ENCODE measurements at regions not wholly inside any gene's neighbourhood (a gene's known extent, or its start where the extent isn't known, plus 50 kb on each side); places are given as distances from the start of the nearest gene placed in this dataset.

DNA sequence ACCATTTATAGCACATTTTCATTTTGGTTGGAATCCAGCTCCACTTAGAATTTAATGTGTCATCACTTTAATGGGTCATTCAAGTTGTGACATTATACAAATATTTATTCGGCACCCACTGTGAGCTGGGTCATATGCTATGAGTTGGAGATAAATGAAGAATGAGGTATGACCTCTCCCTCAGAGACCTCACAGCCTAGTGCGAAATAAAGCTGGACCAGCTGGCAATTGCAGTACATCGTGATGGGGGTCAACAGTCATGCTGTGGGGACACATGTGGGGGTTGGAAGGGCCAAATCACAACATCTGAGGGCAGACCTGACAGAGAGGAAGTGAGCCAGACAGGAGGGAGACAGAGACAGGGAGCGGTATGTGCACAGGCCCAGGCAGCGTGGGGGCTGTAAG is 175.4 kb downstream of the MAIP1 start:
- Histone ChIP-seq H3K27me3 (ENCODE audit: insufficient read depth, low read length, poor library complexity) (no peaks in the 10 kb centered on the region), H4K20me1 (ENCODE audit: insufficient read depth, low read length) (no peaks in the 10 kb centered on the region), H3K9me3 (ENCODE audit: insufficient read depth, low read length, severe bottlenecking) (no peaks in the 10 kb centered on the region), H3K27ac (ENCODE audit: low read length) (no peak overlapping the region), H3K4me3 (ENCODE audit: low read depth in 1 of 2, low read length in 2 of 2) (no peak overlapping the region), H3K4me1 (ENCODE audit: insufficient read depth, low read length) (no peaks in the 10 kb centered on the region), H2AFZ (ENCODE audit: low read depth, low read length) (no peak overlapping the region), H3K9ac (ENCODE audit: low read depth, low read length) (no peak overlapping the region), H3K79me2 (ENCODE audit: insufficient read depth, low read length) (no peaks in the 10 kb centered on the region), H3K4me2 (ENCODE audit: insufficient read depth, low read length) (no peak overlapping the region), H3K36me3 (ENCODE audit: insufficient read depth, low read length) (no peaks in the 10 kb centered on the region)
- ATAC-seq (ENCODE audit: insufficient read depth, low read depth) (no peak), DNase-seq (no peak)
- no peak for TF ChIP-seq EZH2 (IDR thresholded peaks at IDR 0.05; ENCODE audit: borderline replicate concordance, low read depth, low read length, severe bottlenecking)
- TF ChIP-seq CTCF (IDR thresholded peaks at IDR 0.05; ENCODE audit: borderline replicate concordance, extremely low read depth, low read length, poor library complexity, severe bottlenecking), result no peak

DNA sequence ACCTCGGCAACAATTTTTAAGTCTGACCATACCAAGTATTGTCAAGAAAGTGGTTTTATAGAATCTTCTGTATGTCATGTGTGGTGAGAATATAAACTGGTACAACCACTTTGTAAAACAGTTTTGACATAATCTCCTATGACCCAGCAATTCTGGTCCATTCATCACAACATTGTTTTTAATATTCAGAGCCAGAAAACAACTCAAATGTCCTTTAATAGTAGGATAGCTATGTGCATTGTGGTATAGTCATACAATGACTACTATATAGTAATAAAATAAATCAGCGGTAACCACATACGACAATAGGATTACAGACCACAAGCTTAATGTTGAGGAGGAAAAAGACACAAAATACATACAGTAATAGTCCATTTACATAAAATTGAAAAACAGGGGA is 175.2 kb upstream of the SPATS2L start:
- Histone ChIP-seq H3K9me3 (ENCODE audit: insufficient read depth, low read length, severe bottlenecking) (no peaks in the 10 kb centered on the region), H3K4me3 (ENCODE audit: low read depth in 1 of 2, low read length in 2 of 2) (no peak overlapping the region), H3K9ac (ENCODE audit: low read depth, low read length) (no peak overlapping the region), H2AFZ (ENCODE audit: low read depth, low read length) (no peak overlapping the region), H3K4me1 (ENCODE audit: insufficient read depth, low read length) (no peaks in the 10 kb centered on the region), H3K27ac (ENCODE audit: low read length) (no peak overlapping the region), H3K4me2 (ENCODE audit: insufficient read depth, low read length) (no peak overlapping the region), H3K36me3 (ENCODE audit: insufficient read depth, low read length) (no peaks in the 10 kb centered on the region), H3K27me3 (ENCODE audit: insufficient read depth, low read length, poor library complexity) (no peaks in the 10 kb centered on the region), H4K20me1 (ENCODE audit: insufficient read depth, low read length) (no peaks in the 10 kb centered on the region), H3K79me2 (ENCODE audit: insufficient read depth, low read length) (no peaks in the 10 kb centered on the region)
- ATAC-seq (ENCODE audit: insufficient read depth, low read depth) (no peak), DNase-seq (no peak)
- no peak for TF ChIP-seq EZH2 (IDR thresholded peaks at IDR 0.05; ENCODE audit: borderline replicate concordance, low read depth, low read length, severe bottlenecking)
- no peak for TF ChIP-seq CTCF (IDR thresholded peaks at IDR 0.05; ENCODE audit: borderline replicate concordance, extremely low read depth, low read length, poor library complexity, severe bottlenecking)

DNA sequence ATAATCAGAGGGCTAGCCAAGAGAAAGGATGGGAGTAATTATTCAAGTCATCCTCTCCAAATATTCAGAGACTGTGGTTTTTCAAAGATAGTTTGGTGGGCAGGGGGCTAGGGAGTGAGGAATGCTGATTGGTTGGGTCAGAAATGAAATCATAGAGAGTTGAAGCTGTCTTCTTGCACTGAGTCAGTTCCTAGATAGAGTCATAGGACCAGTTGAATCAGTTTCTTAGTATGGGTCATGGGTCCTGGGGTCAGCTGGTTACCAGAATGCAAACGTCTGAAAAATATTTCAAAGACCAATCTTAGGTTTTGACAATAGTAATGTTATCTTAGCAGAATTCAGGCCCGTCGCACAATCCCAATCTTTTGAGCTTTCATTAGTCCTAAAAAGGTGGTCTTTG is 171.4 kb upstream of the SPATS2L start:
- H2AFZ ChIP-seq (ENCODE audit: low read depth, low read length), result no peak overlapping the region
- no peak for DNase-seq
- H3K27ac ChIP-seq (ENCODE audit: low read length), result no peak overlapping the region
- H3K4me2 ChIP-seq (ENCODE audit: insufficient read depth, low read length), result no peak overlapping the region
- H3K36me3 ChIP-seq (ENCODE audit: insufficient read depth, low read length), result no peaks in the 10 kb centered on the region
- H3K4me3 ChIP-seq (ENCODE audit: low read depth in 1 of 2, low read length in 2 of 2), result no peak overlapping the region
- H3K4me1 ChIP-seq (ENCODE audit: insufficient read depth, low read length), result no peaks in the 10 kb centered on the region
- H3K9me3 ChIP-seq (ENCODE audit: insufficient read depth, low read length, severe bottlenecking), result no peaks in the 10 kb centered on the region
- TF ChIP-seq EZH2 (IDR thresholded peaks at IDR 0.05; ENCODE audit: borderline replicate concordance, low read depth, low read length, severe bottlenecking) (no peak), CTCF (IDR thresholded peaks at IDR 0.05; ENCODE audit: borderline replicate concordance, extremely low read depth, low read length, poor library complexity, severe bottlenecking) (no peak)
- H3K9ac ChIP-seq (ENCODE audit: low read depth, low read length), result no peak overlapping the region
- H3K27me3 ChIP-seq (ENCODE audit: insufficient read depth, low read length, poor library complexity), result no peaks in the 10 kb centered on the region
- no peak for ATAC-seq (ENCODE audit: insufficient read depth, low read depth)
- H3K79me2 ChIP-seq (ENCODE audit: insufficient read depth, low read length), result no peaks in the 10 kb centered on the region
- H4K20me1 ChIP-seq (ENCODE audit: insufficient read depth, low read length), result no peaks in the 10 kb centered on the region

DNA sequence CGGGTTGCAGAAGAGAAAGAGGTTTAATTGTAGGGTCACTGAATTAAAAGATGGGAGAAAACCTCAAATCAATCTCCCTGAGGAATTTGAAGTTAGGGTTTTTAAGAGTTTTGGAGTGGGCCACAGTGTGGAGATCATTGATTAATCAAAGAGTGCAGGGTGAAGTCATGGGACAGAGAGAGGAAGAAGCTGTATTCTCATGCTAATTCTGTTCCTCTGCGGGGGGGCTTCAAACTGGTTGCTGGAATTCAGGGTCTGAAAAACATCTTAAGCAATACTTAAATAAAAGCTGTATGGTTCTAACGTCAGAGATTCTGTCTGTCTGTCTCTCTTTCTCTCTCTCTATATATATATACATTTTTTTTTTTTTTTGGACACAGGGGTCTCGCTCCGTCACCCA is 169.8 kb upstream of the SPATS2L start:
- Histone ChIP-seq H3K4me2 (ENCODE audit: insufficient read depth, low read length) (no peak overlapping the region), H3K79me2 (ENCODE audit: insufficient read depth, low read length) (no peaks in the 10 kb centered on the region), H4K20me1 (ENCODE audit: insufficient read depth, low read length) (no peaks in the 10 kb centered on the region), H3K4me3 (ENCODE audit: low read depth in 1 of 2, low read length in 2 of 2) (no peak overlapping the region), H3K27ac (ENCODE audit: low read length) (no peak overlapping the region), H2AFZ (ENCODE audit: low read depth, low read length) (no peak overlapping the region), H3K9me3 (ENCODE audit: insufficient read depth, low read length, severe bottlenecking) (no peaks in the 10 kb centered on the region), H3K36me3 (ENCODE audit: insufficient read depth, low read length) (no peaks in the 10 kb centered on the region), H3K9ac (ENCODE audit: low read depth, low read length) (no peak overlapping the region), H3K4me1 (ENCODE audit: insufficient read depth, low read length) (no peaks in the 10 kb centered on the region), H3K27me3 (ENCODE audit: insufficient read depth, low read length, poor library complexity) (no peaks in the 10 kb centered on the region)
- TF ChIP-seq CTCF (IDR thresholded peaks at IDR 0.05; ENCODE audit: borderline replicate concordance, extremely low read depth, low read length, poor library complexity, severe bottlenecking), result no peak
- no peak for TF ChIP-seq EZH2 (IDR thresholded peaks at IDR 0.05; ENCODE audit: borderline replicate concordance, low read depth, low read length, severe bottlenecking)
- ATAC-seq (ENCODE audit: insufficient read depth, low read depth) (no peak), DNase-seq (no peak)

Measured in DND-41 (cell line).